Neural crest cell (in vitro differentiated cells): ENCODE measurements at regions not wholly inside any gene's neighbourhood (a gene's known extent, or its start where the extent isn't known, plus 50 kb on each side); places are given as distances from the start of the nearest gene placed in this dataset.

ENCODE experiments used
- DNase-seq: peaks from one replicate; pipeline ENCODE4 v3.0.0; 2021; ENCODE audit warnings: low read depth, mixed read lengths, low spot score
- H3K27ac Mint-ChIP-seq: one replicate; pipeline ENCODE4 v1.8.0; 2021; ENCODE audit warnings: mild to moderate bottlenecking, mixed read lengths; ENCODE audit not compliant: unreplicated experiment
- H3K27me3 Mint-ChIP-seq: 2 replicates; pipeline ENCODE4 v1.8.0; 2021; ENCODE audit warnings: low read depth, mild to moderate bottlenecking, mixed read lengths
- H3K36me3 Mint-ChIP-seq: 2 replicates; pipeline ENCODE4 v1.8.0; 2021; ENCODE audit warnings: low read depth, mild to moderate bottlenecking, mixed read lengths
- H3K4me1 Mint-ChIP-seq: 2 replicates; pipeline ENCODE4 v1.8.0; 2021; ENCODE audit warnings: mixed read lengths
- H3K4me3 Mint-ChIP-seq: one replicate; pipeline ENCODE4 v1.8.0; 2021; ENCODE audit warnings: mild to moderate bottlenecking, mixed read lengths
- H3K9me3 Mint-ChIP-seq: 2 replicates; pipeline ENCODE4 v1.8.0; 2021; ENCODE audit warnings: mixed read lengths
- TF ChIP-seq, protein P1 (sequence below): fragments of 200-600 bp; sonication (generic); conservative IDR thresholded peaks from 2 replicates; pipeline ENCODE4 v1.5.0; 2021; ENCODE audit warnings: antibody characterized with exemption, mild to moderate bottlenecking

DNA sequence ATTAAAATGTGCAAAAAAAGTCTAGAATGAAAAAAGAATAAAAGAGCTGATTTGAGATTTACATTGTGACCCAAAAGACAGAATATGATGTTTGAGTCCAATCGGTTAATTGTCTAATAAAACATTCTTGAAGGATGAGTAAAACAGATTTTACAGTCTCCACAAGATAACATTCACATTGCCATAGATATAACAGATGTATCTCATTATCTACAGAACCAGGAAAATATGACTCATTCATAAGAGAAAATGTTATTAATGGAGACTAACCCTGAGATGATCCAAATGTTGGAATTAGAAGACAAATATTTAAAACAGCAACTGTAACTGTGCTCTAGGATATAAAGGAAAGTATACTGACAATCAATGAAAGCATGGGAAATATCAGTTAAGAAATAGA is 141.7 kb downstream of the RFX6 start:
- no peak for DNase-seq
- H3K36me3 Mint-ChIP-seq: peaks cover 2% of the 10 kb centered on the region
- H3K4me3 Mint-ChIP-seq: no peak overlapping the region
- H3K27me3 Mint-ChIP-seq: no peaks in the 10 kb centered on the region
- H3K4me1 Mint-ChIP-seq: no peaks in the 10 kb centered on the region
- no peak overlapping the region for H3K27ac Mint-ChIP-seq
- TF ChIP-seq, protein P1, sequence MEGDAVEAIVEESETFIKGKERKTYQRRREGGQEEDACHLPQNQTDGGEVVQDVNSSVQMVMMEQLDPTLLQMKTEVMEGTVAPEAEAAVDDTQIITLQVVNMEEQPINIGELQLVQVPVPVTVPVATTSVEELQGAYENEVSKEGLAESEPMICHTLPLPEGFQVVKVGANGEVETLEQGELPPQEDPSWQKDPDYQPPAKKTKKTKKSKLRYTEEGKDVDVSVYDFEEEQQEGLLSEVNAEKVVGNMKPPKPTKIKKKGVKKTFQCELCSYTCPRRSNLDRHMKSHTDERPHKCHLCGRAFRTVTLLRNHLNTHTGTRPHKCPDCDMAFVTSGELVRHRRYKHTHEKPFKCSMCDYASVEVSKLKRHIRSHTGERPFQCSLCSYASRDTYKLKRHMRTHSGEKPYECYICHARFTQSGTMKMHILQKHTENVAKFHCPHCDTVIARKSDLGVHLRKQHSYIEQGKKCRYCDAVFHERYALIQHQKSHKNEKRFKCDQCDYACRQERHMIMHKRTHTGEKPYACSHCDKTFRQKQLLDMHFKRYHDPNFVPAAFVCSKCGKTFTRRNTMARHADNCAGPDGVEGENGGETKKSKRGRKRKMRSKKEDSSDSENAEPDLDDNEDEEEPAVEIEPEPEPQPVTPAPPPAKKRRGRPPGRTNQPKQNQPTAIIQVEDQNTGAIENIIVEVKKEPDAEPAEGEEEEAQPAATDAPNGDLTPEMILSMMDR: no peak
- H3K9me3 Mint-ChIP-seq: peaks cover 11% of the 10 kb centered on the region

DNA sequence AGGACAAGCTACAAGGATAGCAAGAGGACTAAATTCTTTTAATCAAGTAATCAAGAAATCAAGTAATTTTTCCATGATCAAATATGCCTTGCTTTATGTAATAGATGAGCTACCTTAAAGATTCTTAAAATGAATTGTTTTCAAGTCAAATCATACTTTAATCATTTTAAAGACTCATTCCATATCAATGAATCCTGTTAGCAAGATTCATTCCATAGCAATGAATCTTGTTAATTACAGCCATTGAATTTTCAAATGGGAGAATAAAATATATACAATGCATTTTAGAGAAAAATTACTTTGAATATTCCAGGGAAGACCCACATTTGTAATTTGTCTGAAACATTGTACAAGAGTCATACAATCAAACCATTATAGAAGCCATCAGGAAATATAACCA is 145.7 kb downstream of the RFX6 start:
- Mint-ChIP-seq H3K36me3 (no peaks in the 10 kb centered on the region), H3K27me3 (no peaks in the 10 kb centered on the region), H3K27ac (no peak overlapping the region), H3K4me3 (no peak overlapping the region), H3K9me3 (peaks cover 2% of the 10 kb centered on the region), H3K4me1 (no peaks in the 10 kb centered on the region)
- TF ChIP-seq, protein P1: no peak
- DNase-seq: no peak

DNA sequence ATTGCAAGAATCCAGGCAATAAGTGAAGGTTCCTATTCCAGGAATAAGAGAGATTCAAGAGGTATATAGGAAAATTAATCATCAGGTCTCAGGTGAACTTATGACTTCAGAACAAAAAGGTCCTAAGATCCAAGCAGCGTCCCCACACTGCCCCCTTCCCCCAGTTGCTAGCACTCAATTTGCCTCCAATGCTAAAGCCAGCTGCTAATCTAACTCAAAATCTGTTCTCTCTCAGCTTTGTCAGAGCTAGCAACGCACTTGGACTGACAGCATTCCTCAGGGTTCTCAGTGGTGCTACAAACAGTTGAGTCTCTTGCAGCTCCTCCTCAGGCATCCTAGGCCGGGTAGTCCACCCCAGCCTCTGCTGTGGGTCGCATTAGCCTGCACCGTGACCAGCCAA is 148.3 kb downstream of the RFX6 start:
- H3K9me3 Mint-ChIP-seq: no peaks in the 10 kb centered on the region
- no peak for DNase-seq
- TF ChIP-seq, protein P1: no peak
- H3K4me3 Mint-ChIP-seq: no peak overlapping the region
- H3K4me1 Mint-ChIP-seq: no peaks in the 10 kb centered on the region
- no peak overlapping the region for H3K27ac Mint-ChIP-seq
- H3K36me3 Mint-ChIP-seq: no peaks in the 10 kb centered on the region
- H3K27me3 Mint-ChIP-seq: no peaks in the 10 kb centered on the region

DNA sequence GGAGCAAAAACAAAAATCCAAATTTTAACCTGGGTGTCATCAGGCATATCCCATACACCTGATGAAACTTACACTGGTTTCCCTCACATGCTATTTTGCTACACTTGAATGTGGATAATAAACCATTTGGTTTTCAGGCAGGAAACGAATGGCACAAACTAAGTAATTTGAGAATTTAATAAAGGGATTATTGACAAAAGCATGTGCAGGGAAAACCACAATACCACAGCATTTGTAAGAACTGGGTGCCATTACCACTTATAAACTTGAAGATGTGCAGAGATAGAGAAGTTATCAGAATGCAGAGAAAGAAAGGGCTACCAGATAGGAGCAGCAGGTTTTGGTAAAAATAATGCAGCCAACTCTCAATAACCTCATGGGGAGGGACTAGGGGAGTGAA is 151.2 kb downstream of the RFX6 start:
- no peaks in the 10 kb centered on the region for H3K27me3 Mint-ChIP-seq
- H3K9me3 Mint-ChIP-seq: no peaks in the 10 kb centered on the region
- H3K27ac Mint-ChIP-seq: no peak overlapping the region
- no peaks in the 10 kb centered on the region for H3K4me1 Mint-ChIP-seq
- no peaks in the 10 kb centered on the region for H3K36me3 Mint-ChIP-seq
- DNase-seq: no peak
- TF ChIP-seq, protein P1: no peak
- no peak overlapping the region for H3K4me3 Mint-ChIP-seq

DNA sequence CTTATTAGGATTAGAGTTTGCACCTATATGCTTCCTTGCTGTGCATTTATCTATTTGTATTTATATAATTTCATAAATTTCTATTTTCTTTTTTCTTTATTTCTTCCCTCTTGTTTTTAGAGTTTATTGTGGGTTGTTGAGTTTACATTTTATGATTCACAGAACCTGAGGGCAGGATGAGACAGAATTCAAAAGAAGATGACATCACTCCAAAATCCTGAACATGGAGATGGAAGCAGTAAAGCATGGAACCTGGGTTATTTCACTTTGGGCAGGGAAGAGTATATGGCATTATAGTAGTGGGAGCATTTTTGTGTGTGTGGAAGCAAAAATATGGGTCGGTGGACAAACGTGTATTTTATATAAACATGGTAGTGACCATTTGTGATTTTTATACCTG is 157.5 kb downstream of the RFX6 start:
- H3K4me1 Mint-ChIP-seq: no peaks in the 10 kb centered on the region
- no peak overlapping the region for H3K27ac Mint-ChIP-seq
- H3K27me3 Mint-ChIP-seq: peaks cover 5% of the 10 kb centered on the region
- TF ChIP-seq, protein P1: no peak
- no peaks in the 10 kb centered on the region for H3K36me3 Mint-ChIP-seq
- peaks cover 6% of the 10 kb centered on the region for H3K9me3 Mint-ChIP-seq
- H3K4me3 Mint-ChIP-seq: no peak overlapping the region
- DNase-seq: no peak

DNA sequence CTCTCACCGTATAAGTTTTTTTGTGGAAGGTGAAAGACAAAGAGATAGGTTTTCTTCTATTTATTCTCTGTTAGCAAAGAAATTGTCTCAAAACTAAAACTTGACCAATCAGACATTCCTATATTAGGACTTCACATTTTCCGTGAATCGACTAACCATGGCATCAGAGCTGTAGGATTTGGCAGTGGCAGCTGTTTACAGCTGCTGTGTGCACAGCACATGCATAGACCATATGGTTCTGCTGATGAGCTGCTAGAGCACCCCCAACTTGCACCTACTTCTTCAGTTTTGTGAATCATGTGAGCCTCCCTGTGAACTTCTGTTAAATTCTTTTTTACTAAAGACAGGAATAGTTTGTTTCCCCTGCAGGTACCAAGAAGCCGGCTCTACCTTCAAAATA is 157.9 kb downstream of the RFX6 start:
- no peak for DNase-seq
- Mint-ChIP-seq H3K9me3 (peaks cover 6% of the 10 kb centered on the region), H3K4me1 (no peaks in the 10 kb centered on the region), H3K4me3 (no peak overlapping the region), H3K36me3 (no peaks in the 10 kb centered on the region), H3K27me3 (peaks cover 5% of the 10 kb centered on the region), H3K27ac (no peak overlapping the region)
- TF ChIP-seq, protein P1: no peak
